OCI-LY3 (cell line): ENCODE measurements at regions not wholly inside any gene's neighbourhood (a gene's known extent, or its start where the extent isn't known, plus 50 kb on each side); places are given as distances from the start of the nearest gene placed in this dataset.

Experiments
- H2AFZ ChIP-seq: fragments of 200-600, 300-600 bp; shearing (Covaris generic); 2 replicates; pipeline ENCODE4 v1.6.0; 2014; ENCODE audit warnings: antibody characterized with exemption, low read depth, low read length
- H3K27ac ChIP-seq: fragments of 200-600, 300-600 bp; sonication (generic); 2 replicates; pipeline ENCODE4 v1.5.1; 2014; ENCODE audit warnings: mild to moderate bottlenecking, low read length, moderate library complexity, mixed read lengths
- H3K27me3 ChIP-seq: fragments of 200-600, 300-600 bp; sonication (generic); 2 replicates; pipeline ENCODE4 v1.6.1; 2014; ENCODE audit warnings: low read depth, low read length, mixed read lengths
- H3K36me3 ChIP-seq: fragments of 200-600, 300-600 bp; sonication (generic); replicated peaks from 2 replicates; pipeline ENCODE3; 2014; ENCODE audit warnings: low read depth, low read length, mixed read lengths
- H3K4me1 ChIP-seq: fragments of 300-600, 200-600 bp; sonication (generic); 2 replicates; pipeline ENCODE4 v1.6.1; 2014; ENCODE audit warnings: low read length, mixed read lengths
- H3K4me2 ChIP-seq: fragments of 200-600, 300-600 bp; sonication (generic); 2 replicates; pipeline ENCODE4 v1.6.1; 2014; ENCODE audit warnings: low read length, mixed read lengths
- H3K4me3 ChIP-seq: fragments of 300-600, 200-600 bp; sonication (generic); 2 replicates; pipeline ENCODE4 v1.5.1; 2014; ENCODE audit warnings: antibody characterized with exemption, mild to moderate bottlenecking, low read length, moderate library complexity
- H3K79me2 ChIP-seq: fragments of 300-600, 200-600 bp; shearing (Covaris generic); 2 replicates; pipeline ENCODE4 v1.6.1; 2014; ENCODE audit warnings: mild to moderate bottlenecking, low read length, mixed read lengths
- H3K9ac ChIP-seq: fragments of 300-600, 200-600 bp; shearing (Covaris generic); 2 replicates; pipeline ENCODE4 v1.6.0; 2014; ENCODE audit warnings: mild to moderate bottlenecking, low read length, moderate library complexity
- H3K9me3 ChIP-seq: fragments of 200-600, 300-600 bp; shearing (Covaris generic); 2 replicates; pipeline ENCODE4 v1.6.1; 2014; ENCODE audit warnings: low read length, mixed read lengths; ENCODE audit not compliant: insufficient read depth
- H4K20me1 ChIP-seq: fragments of 200-600, 300-600 bp; sonication (generic); 2 replicates; pipeline ENCODE4 v1.6.1; 2016; ENCODE audit warnings: low read length, mixed read lengths; ENCODE audit not compliant: insufficient read depth
- CTCF ChIP-seq: fragments of 200-600, 300-600 bp; sonication (generic); IDR thresholded peaks from 2 replicates; pipeline ENCODE4 v1.5.1; 2014; ENCODE audit warnings: antibody characterized with exemption, low read length, low read depth
- EZH2phosphoT487 ChIP-seq: fragments of 200-600 bp; shearing (Covaris generic); IDR thresholded peaks from 2 replicates; pipeline ENCODE4 v1.6.1; 2018; ENCODE audit warnings: antibody characterized with exemption, mixed run types, low read depth

- Histone ChIP-seq H3K9me3 (no peaks in the 10 kb centered on the region), H2AFZ (no peak overlapping the region), H3K4me3 (no peak overlapping the region), H3K36me3 (no peaks in the 10 kb centered on the region), H4K20me1 (no peaks in the 10 kb centered on the region), H3K79me2 (no peaks in the 10 kb centered on the region), H3K4me1 (no peaks in the 10 kb centered on the region), H3K27ac (no peak overlapping the region), H3K9ac (no peak overlapping the region), H3K27me3 (no peaks in the 10 kb centered on the region), H3K4me2 (no peak overlapping the region)
- TF ChIP-seq EZH2phosphoT487 (no peak), CTCF (no peak)
Measured at GRCh38 chrX:45980726-45981125, 564.5 kb downstream of the ZNF674 start.

GRCh38 chrX:45975633-45976032 lies 569.6 kb downstream of the ZNF674 start:
- Histone ChIP-seq H3K4me1 (no peaks in the 10 kb centered on the region), H3K9me3 (no peaks in the 10 kb centered on the region), H3K4me3 (no peak overlapping the region), H4K20me1 (no peaks in the 10 kb centered on the region), H3K36me3 (no peaks in the 10 kb centered on the region), H2AFZ (no peak overlapping the region), H3K4me2 (no peak overlapping the region), H3K27me3 (no peaks in the 10 kb centered on the region), H3K79me2 (no peaks in the 10 kb centered on the region), H3K9ac (no peak overlapping the region), H3K27ac (no peak overlapping the region)
- no peak for TF ChIP-seq EZH2phosphoT487
- no peak for TF ChIP-seq CTCF

- Histone ChIP-seq H3K9ac (no peak overlapping the region), H3K27me3 (no peaks in the 10 kb centered on the region), H3K36me3 (no peaks in the 10 kb centered on the region), H2AFZ (no peak overlapping the region), H3K9me3 (no peaks in the 10 kb centered on the region), H3K4me1 (no peaks in the 10 kb centered on the region), H3K79me2 (no peaks in the 10 kb centered on the region), H3K27ac (no peak overlapping the region), H3K4me2 (no peak overlapping the region), H4K20me1 (no peaks in the 10 kb centered on the region), H3K4me3 (no peak overlapping the region)
- no peak for TF ChIP-seq CTCF
- no peak for TF ChIP-seq EZH2phosphoT487
Measured at GRCh38 chrX:45972636-45973035, 572.6 kb downstream of the ZNF674 start.

GRCh38 chrX:45959567-45959966 lies 585.7 kb downstream of the ZNF674 start:
- Histone ChIP-seq H3K4me1 (no peaks in the 10 kb centered on the region), H4K20me1 (no peaks in the 10 kb centered on the region), H3K36me3 (no peaks in the 10 kb centered on the region), H3K27me3 (no peaks in the 10 kb centered on the region), H3K27ac (no peak overlapping the region), H3K79me2 (no peaks in the 10 kb centered on the region), H3K4me2 (no peak overlapping the region), H3K9ac (no peak overlapping the region), H2AFZ (no peak overlapping the region), H3K4me3 (no peak overlapping the region), H3K9me3 (no peaks in the 10 kb centered on the region)
- no peak for TF ChIP-seq EZH2phosphoT487
- TF ChIP-seq CTCF = no peak
